K562 (cell line): ENCODE measurements at regions not wholly inside any gene's neighbourhood (a gene's known extent, or its start where the extent isn't known, plus 50 kb on each side); places are given as distances from the start of the nearest gene placed in this dataset.

Experiments used
- ATAC-seq: fragments of 200-7000 bp; cut with Tn5 transposase; 3 replicates; pipeline ENCODE4 v1.9.1; 2020; ENCODE audit warnings: moderate library complexity
- BruUV-seq: library from RNA; stranded (reverse); fragments of 400-500 nt; replicated peaks from 2 replicates; lab custom pipeline; 2021; lab: Mats Ljungman, UMichigan
- CTCF ChIA-PET: fragments of 300-600 bp; formaldehyde crosslinking; extraction: SDS; loops from one replicate; lab custom pipeline; 2021; ENCODE audit warnings: low intra/inter-chr PET ratio; lab: Yijun Ruan, JAX
- POLR2A ChIA-PET: fragments of 300-600, 350-650 bp; sonication (Branson Sonifier 250); formaldehyde crosslinking; extraction: SDS; loops from one replicate; lab custom pipeline; 2021; ENCODE audit warnings: antibody characterized with exemption, inconsistent platforms; lab: Yijun Ruan, JAX
- DNase-seq, 4 experiments: peaks; one replicate each; pipeline versions ENCODE4 v3.0.0 to v3.0.0-alpha.2; 2011 to 2018; ENCODE audit warnings: low spot score in 3 of 4, mixed read lengths in 3 of 4; ENCODE audit errors: extremely low read depth in 1 of 4
- FAIRE-seq: peaks from 2 replicates; lab custom pipeline; 2011; peaks lifted over from hg19 to GRCh38; lab: Jason Lieb, UNC
- H2AFZ ChIP-seq: 2 replicates; pipeline ENCODE4 v1.6.0; 2011; ENCODE audit warnings: low read depth, low read length, control low read depth, inconsistent platforms
- H3K27ac ChIP-seq: fragments of 200-600 bp; 3 replicates; pipeline ENCODE4 v1.8.0; 2011; ENCODE audit warnings: low read depth, mild to moderate bottlenecking, control low read depth, inconsistent platforms, low read length, moderate library complexity, mixed read lengths; ENCODE audit errors: extremely low read depth
- H3K27me3 ChIP-seq, 2 experiments: fragments of 300-600 bp in 1 of 2; 2 replicates in 1 of 2; 3 replicates in 1 of 2; pipeline versions ENCODE4 v1.6.0 to v1.8.0; 2011; ENCODE audit warnings: inconsistent platforms in 2 of 2, low read length in 2 of 2, mild to moderate bottlenecking in 1 of 2, mixed read lengths in 1 of 2, moderate library complexity in 1 of 2; ENCODE audit not compliant: control insufficient read depth in 2 of 2, insufficient read depth in 2 of 2
- H3K36me3 ChIP-seq: fragments of 300-600 bp; 3 replicates; pipeline ENCODE4 v1.8.0; 2011; ENCODE audit warnings: mild to moderate bottlenecking, low read length, inconsistent platforms; ENCODE audit not compliant: control insufficient read depth, insufficient read depth
- H3K4me1 ChIP-seq, 2 experiments: fragments of 200-600 bp in 1 of 2; replicated peaks in 1 of 2; 2 replicates in 1 of 2; 3 replicates in 1 of 2; pipeline versions ENCODE4 v1.5.1 to v1.8.0; 2011; ENCODE audit warnings: inconsistent platforms in 2 of 2, low read length in 2 of 2, mild to moderate bottlenecking in 1 of 2, mixed read lengths in 1 of 2, moderate library complexity in 1 of 2; ENCODE audit not compliant: control insufficient read depth in 2 of 2, insufficient read depth in 2 of 2
- H3K4me2 ChIP-seq: 2 replicates; pipeline ENCODE4 v1.6.1; 2011; ENCODE audit warnings: low read length, control low read depth, inconsistent platforms, mixed read lengths; ENCODE audit not compliant: insufficient read depth
- H3K4me3 ChIP-seq: fragments of 200-600 bp; sonication (generic), shearing (Covaris generic); 2 replicates; pipeline ENCODE4 v1.5.1; 2016; ENCODE audit warnings: control low read depth, inconsistent platforms
- H3K79me2 ChIP-seq: fragments of 200-600 bp; 3 replicates; pipeline ENCODE4 v1.8.0; 2011; ENCODE audit warnings: low read length, inconsistent platforms; ENCODE audit not compliant: control insufficient read depth, insufficient read depth
- H3K9ac ChIP-seq, 2 experiments: 2 replicates each; pipeline versions ENCODE4 v1.6.0 to v1.6.1; 2011; ENCODE audit warnings: low read depth in 2 of 2, low read length in 2 of 2, control low read depth in 1 of 2, inconsistent platforms in 1 of 2, mild to moderate bottlenecking in 1 of 2, mixed read lengths in 1 of 2; ENCODE audit not compliant: insufficient read depth in 1 of 2
- H3K9me1 ChIP-seq: one replicate; pipeline ENCODE4 v1.6.0; 2011; ENCODE audit warnings: inconsistent platforms, mild to moderate bottlenecking, low read length, moderate library complexity; ENCODE audit not compliant: control insufficient read depth, insufficient read depth
- H3K9me3 ChIP-seq: replicated peaks from 2 replicates; pipeline ENCODE4 v1.5.1; 2011; ENCODE audit warnings: low read depth, low read length, inconsistent platforms; ENCODE audit not compliant: control insufficient read depth, insufficient read depth
- H4K20me1 ChIP-seq: replicated peaks from 2 replicates; pipeline ENCODE4 v1.6.1; 2011; ENCODE audit warnings: low read length, inconsistent platforms, mixed read lengths; ENCODE audit not compliant: control insufficient read depth, insufficient read depth
- CBFA2T2 ChIP-seq: fragments of 450-650 bp; conservative IDR thresholded peaks from 2 replicates; pipeline ENCODE4 v1.6.1; 2017; ENCODE audit warnings: mild to moderate bottlenecking
- CBFB ChIP-seq: sonication (generic); formaldehyde crosslinking; IDR thresholded peaks from 2 replicates; pipeline ENCODE4 v1.4.0; 2020; ENCODE audit warnings: mild to moderate bottlenecking, missing genetic modification reagents
- MGA ChIP-seq: fragments of 450-650 bp; IDR thresholded peaks from 2 replicates; pipeline ENCODE4 v1.6.1; 2016; ENCODE audit warnings: mild to moderate bottlenecking, moderate library complexity
- SREBF1 ChIP-seq: fragments of 150-350 bp; IDR thresholded peaks from 2 replicates; pipeline ENCODE4 v1.6.1; 2014; ENCODE audit warnings: antibody characterized with exemption, low read depth, low read length, borderline replicate concordance
- TCFL5 ChIP-seq: fragments of 250-450 bp; sonication (Bioruptor Pico); conservative IDR thresholded peaks from 2 replicates; pipeline ENCODE4 v1.6.1; 2021; ENCODE audit warnings: mild to moderate bottlenecking, moderate library complexity, matching md5 sums
- ZNF253 ChIP-seq: fragments of 250-450 bp; sonication (Bioruptor Pico); conservative IDR thresholded peaks from 2 replicates; pipeline ENCODE4 v1.6.1; 2021; ENCODE audit warnings: mild to moderate bottlenecking
- WGBS: fragments of 100-300 bp; shearing (Covaris generic); methylation state at CpG from one replicate; pipeline ENCODE4 v1.1.6; 2016; ENCODE audit warnings: low coverage, mixed read lengths; ENCODE audit not compliant: insufficient coverage; ENCODE audit errors: missing lambda C conversion rate; 5-methylcytosine and 5-hydroxymethylcytosine counted together
- in situ Hi-C: fragments of 300-500 bp; cut with MboI; formaldehyde crosslinking; loops from 4 replicates; pipeline ENCODE4 v1.15.0; 2018; ENCODE audit warnings: inconsistent platforms, mixed read lengths
- intact Hi-C: fragments of 100-400 bp; cut with micrococcal nuclease; formaldehyde crosslinking; loops from 2 replicates; pipeline ENCODE4 v1.14.2; 2022
- TF ChIP-seq, protein P1 (sequence below): sonication (generic); formaldehyde crosslinking; IDR thresholded peaks from 2 replicates; pipeline ENCODE4 v1.8.1; 2023; ENCODE audit warnings: missing genetic modification reagents, mild to moderate bottlenecking, borderline replicate concordance

GRCh38 chr13:59197397-59197796 is 966.3 kb downstream of the DIAPH3 start:
- no peaks in the 10 kb centered on the region for H3K36me3 ChIP-seq
- no peak overlapping the region for H3K9ac ChIP-seq
- H3K27me3 ChIP-seq, result no peaks in the 10 kb centered on the region
- intact Hi-C loops, result no loop called here
- WGBS, result 0% methylated on average over 1 of the region's 1 CpG
- H3K4me1 ChIP-seq, result no peaks in the 10 kb centered on the region
- no peaks in the 10 kb centered on the region for H3K9me1 ChIP-seq
- ChIA-PET POLR2A (no interaction called here), CTCF (no interaction called here)
- H2AFZ ChIP-seq, result no peak overlapping the region
- BruUV-seq, result no TSS peak
- ATAC-seq (no peak), DNase-seq (no peak), FAIRE-seq (no peak)
- H3K4me2 ChIP-seq, result no peak overlapping the region
- no peaks in the 10 kb centered on the region for H3K9me3 ChIP-seq
- H3K4me3 ChIP-seq, result no peak overlapping the region
- in situ Hi-C loops, result no loop called here
- H4K20me1 ChIP-seq, result no peaks in the 10 kb centered on the region; the same call in 1 of the 2 replicates
- H3K27ac ChIP-seq, result no peak overlapping the region
- no peaks in the 10 kb centered on the region for H3K79me2 ChIP-seq
- TF ChIP-seq CBFA2T2 (no peak), CBFB (CRISPR knock-in tag) (no peak), SREBF1 (no peak), MGA (no peak), ZNF253 (CRISPR knock-in tag) (no peak), TCFL5 (no peak)
- TF ChIP-seq, protein P1, sequence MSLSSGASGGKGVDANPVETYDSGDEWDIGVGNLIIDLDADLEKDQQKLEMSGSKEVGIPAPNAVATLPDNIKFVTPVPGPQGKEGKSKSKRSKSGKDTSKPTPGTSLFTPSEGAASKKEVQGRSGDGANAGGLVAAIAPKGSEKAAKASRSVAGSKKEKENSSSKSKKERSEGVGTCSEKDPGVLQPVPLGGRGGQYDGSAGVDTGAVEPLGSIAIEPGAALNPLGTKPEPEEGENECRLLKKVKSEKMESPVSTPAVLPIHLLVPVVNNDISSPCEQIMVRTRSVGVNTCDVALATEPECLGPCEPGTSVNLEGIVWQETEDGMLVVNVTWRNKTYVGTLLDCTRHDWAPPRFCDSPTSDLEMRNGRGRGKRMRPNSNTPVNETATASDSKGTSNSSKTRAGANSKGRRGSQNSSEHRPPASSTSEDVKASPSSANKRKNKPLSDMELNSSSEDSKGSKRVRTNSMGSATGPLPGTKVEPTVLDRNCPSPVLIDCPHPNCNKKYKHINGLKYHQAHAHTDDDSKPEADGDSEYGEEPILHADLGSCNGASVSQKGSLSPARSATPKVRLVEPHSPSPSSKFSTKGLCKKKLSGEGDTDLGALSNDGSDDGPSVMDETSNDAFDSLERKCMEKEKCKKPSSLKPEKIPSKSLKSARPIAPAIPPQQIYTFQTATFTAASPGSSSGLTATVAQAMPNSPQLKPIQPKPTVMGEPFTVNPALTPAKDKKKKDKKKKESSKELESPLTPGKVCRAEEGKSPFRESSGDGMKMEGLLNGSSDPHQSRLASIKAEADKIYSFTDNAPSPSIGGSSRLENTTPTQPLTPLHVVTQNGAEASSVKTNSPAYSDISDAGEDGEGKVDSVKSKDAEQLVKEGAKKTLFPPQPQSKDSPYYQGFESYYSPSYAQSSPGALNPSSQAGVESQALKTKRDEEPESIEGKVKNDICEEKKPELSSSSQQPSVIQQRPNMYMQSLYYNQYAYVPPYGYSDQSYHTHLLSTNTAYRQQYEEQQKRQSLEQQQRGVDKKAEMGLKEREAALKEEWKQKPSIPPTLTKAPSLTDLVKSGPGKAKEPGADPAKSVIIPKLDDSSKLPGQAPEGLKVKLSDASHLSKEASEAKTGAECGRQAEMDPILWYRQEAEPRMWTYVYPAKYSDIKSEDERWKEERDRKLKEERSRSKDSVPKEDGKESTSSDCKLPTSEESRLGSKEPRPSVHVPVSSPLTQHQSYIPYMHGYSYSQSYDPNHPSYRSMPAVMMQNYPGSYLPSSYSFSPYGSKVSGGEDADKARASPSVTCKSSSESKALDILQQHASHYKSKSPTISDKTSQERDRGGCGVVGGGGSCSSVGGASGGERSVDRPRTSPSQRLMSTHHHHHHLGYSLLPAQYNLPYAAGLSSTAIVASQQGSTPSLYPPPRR (CRISPR knock-in tag), result no peak
